HL-60 (cell line): ENCODE measurements at regions not wholly inside any gene's neighbourhood (a gene's known extent, or its start where the extent isn't known, plus 50 kb on each side); places are given as distances from the start of the nearest gene placed in this dataset.

Experiments used
- DNase-seq, 2 experiments: peaks; one replicate each; pipeline ENCODE4 v3.0.0-alpha.2; 2010 to 2020; ENCODE audit warnings: low read depth in 1 of 2, low spot score in 1 of 2
- H3K27ac ChIP-seq: fragments of 250-450 bp; sonication (Bioruptor Pico); replicated peaks from 2 replicates; pipeline ENCODE4 v1.5.1; 2020; ENCODE audit warnings: mild to moderate bottlenecking, moderate library complexity
- H3K27me3 ChIP-seq: fragments of 250-450 bp; sonication (Bioruptor Pico); 2 replicates; pipeline ENCODE4 v1.5.1; 2021; ENCODE audit warnings: mild to moderate bottlenecking, moderate library complexity; ENCODE audit not compliant: insufficient read depth, poor library complexity, severe bottlenecking
- H3K4me3 ChIP-seq: replicated peaks from 2 replicates; pipeline ENCODE4 v1.5.1; 2011; ENCODE audit warnings: mild to moderate bottlenecking, control low read depth, low read length; ENCODE audit not compliant: insufficient read depth
- CTCF ChIP-seq: IDR thresholded peaks from one replicate; pipeline ENCODE4 v1.5.1; 2011; ENCODE audit warnings: low read length, control low read depth, inconsistent platforms; ENCODE audit not compliant: insufficient read depth
- GABPA ChIP-seq: IDR thresholded peaks from 2 replicates; pipeline ENCODE4 v1.6.1; 2012; ENCODE audit warnings: low read depth
- POLR2AphosphoS5 ChIP-seq: IDR thresholded peaks from 2 replicates; pipeline ENCODE4 v1.6.1; 2012; ENCODE audit warnings: low read depth
- REST ChIP-seq: IDR thresholded peaks from 2 replicates; pipeline ENCODE4 v1.6.1; 2012; ENCODE audit warnings: low read depth; ENCODE audit not compliant: insufficient replicate concordance
- SPI1 ChIP-seq: IDR thresholded peaks from 2 replicates; pipeline ENCODE4 v1.6.1; 2012; ENCODE audit warnings: low read depth, mild to moderate bottlenecking, borderline replicate concordance

GRCh38 chr14:32017587-32017986 is 59.5 kb upstream of the ARHGAP5 start:
- no peak for DNase-seq
- Histone ChIP-seq H3K4me3 (no peak overlapping the region), H3K27me3 (no peaks in the 10 kb centered on the region), H3K27ac (no peak overlapping the region)
- TF ChIP-seq SPI1 (no peak), REST (no peak), GABPA (no peak), POLR2AphosphoS5 (no peak), CTCF (no peak)

- no peak for TF ChIP-seq CTCF
- no peak for TF ChIP-seq REST
- TF ChIP-seq POLR2AphosphoS5: no peak
- no peak for TF ChIP-seq GABPA
- TF ChIP-seq SPI1: no peak
- Histone ChIP-seq H3K27me3 (no peaks in the 10 kb centered on the region), H3K4me3 (no peak overlapping the region), H3K27ac (no peak overlapping the region)
- DNase-seq: no peak
These were observed 58.6 kb upstream of the ARHGAP5 start for GRCh38 chr14:32018391-32019092.

- Histone ChIP-seq H3K27ac (no peak overlapping the region), H3K27me3 (no peaks in the 10 kb centered on the region), H3K4me3 (no peak overlapping the region)
- DNase-seq: no peak
- TF ChIP-seq POLR2AphosphoS5: no peak
- no peak for TF ChIP-seq SPI1
- TF ChIP-seq CTCF: no peak
- no peak for TF ChIP-seq REST
- TF ChIP-seq GABPA: no peak
These were observed 57.8 kb upstream of the ARHGAP5 start for GRCh38 chr14:32019276-32019675.
